Smooth muscle cell (in vitro differentiated cells): ENCODE measurements at regions not wholly inside any gene's neighbourhood (a gene's known extent, or its start where the extent isn't known, plus 50 kb on each side); places are given as distances from the start of the nearest gene placed in this dataset.

Experiments used
- DNase-seq: peaks from one replicate; lab custom pipeline; 2025; ENCODE audit not compliant: unreplicated experiment; lab: John Stamatoyannopoulos, UW
- H2AFZ ChIP-seq: fragments of 200-600 bp; sonication (generic); 2 replicates; pipeline ENCODE4 v1.6.0; 2016; ENCODE audit warnings: antibody characterized with exemption, low read depth, mild to moderate bottlenecking
- H3F3A ChIP-seq: fragments of 200-600 bp; sonication (generic); 2 replicates; pipeline ENCODE4 v1.6.0; 2017; ENCODE audit warnings: antibody characterized with exemption, low read depth
- H3K27ac ChIP-seq: fragments of 200-600 bp; sonication (generic); 2 replicates; pipeline ENCODE4 v1.5.1; 2016; ENCODE audit warnings: low read depth, mild to moderate bottlenecking
- H3K27me3 ChIP-seq: fragments of 200-600 bp; sonication (generic); 2 replicates; pipeline ENCODE4 v1.6.1; 2016; ENCODE audit warnings: low read depth, mild to moderate bottlenecking
- H3K36me3 ChIP-seq: fragments of 200-600 bp; sonication (generic); 2 replicates; pipeline ENCODE4 v1.5.1; 2016; ENCODE audit warnings: low read depth
- H3K4me1 ChIP-seq: fragments of 200-600 bp; sonication (generic); 2 replicates; pipeline ENCODE4 v1.5.1; 2016; ENCODE audit warnings: low read depth
- H3K4me2 ChIP-seq: fragments of 200-600 bp; sonication (generic); 2 replicates; pipeline ENCODE4 v1.6.0; 2016; ENCODE audit warnings: mild to moderate bottlenecking
- H3K4me3 ChIP-seq: fragments of 200-600 bp; sonication (generic); 2 replicates; pipeline ENCODE4 v1.5.1; 2016; ENCODE audit warnings: mild to moderate bottlenecking
- H3K79me2 ChIP-seq: fragments of 200-600 bp; sonication (generic); 2 replicates; pipeline ENCODE4 v1.6.0; 2016; ENCODE audit warnings: low read depth, mild to moderate bottlenecking
- H3K9ac ChIP-seq: fragments of 200-600 bp; sonication (generic); 2 replicates; pipeline ENCODE4 v1.6.0; 2016; ENCODE audit warnings: low read depth
- H3K9me3 ChIP-seq: fragments of 200-600 bp; sonication (generic); replicated peaks from 2 replicates; pipeline ENCODE4 v1.5.1; 2016; ENCODE audit warnings: low read depth
- H4K20me1 ChIP-seq: fragments of 200-600 bp; sonication (generic); 2 replicates; pipeline ENCODE4 v1.6.0; 2016; ENCODE audit warnings: low read depth
- WGBS: methylation state at CpG from one replicate; pipeline ENCODE4 v1.1.7; 2016; ENCODE audit warnings: low lambda C conversion rate; 5-methylcytosine and 5-hydroxymethylcytosine counted together
- TF ChIP-seq, protein P1 (sequence below): fragments of 200-600 bp; sonication (generic); IDR thresholded peaks from 2 replicates; pipeline ENCODE4 v1.5.1; 2017; ENCODE audit warnings: borderline replicate concordance, mild to moderate bottlenecking, antibody characterized with exemption; ENCODE audit not compliant: insufficient read depth, poor library complexity, severe bottlenecking

GRCh38 chr3:164486150-164486549 lies 592.1 kb downstream of the SI start:
- H3K4me3 ChIP-seq, result no peak overlapping the region
- H4K20me1 ChIP-seq, result no peaks in the 10 kb centered on the region

GRCh38 chr3:164479978-164480377 lies 598.3 kb downstream of the SI start:
- no peak for DNase-seq
- Histone ChIP-seq H3K9me3 (no peaks in the 10 kb centered on the region), H2AFZ (no peak overlapping the region), H3K4me3 (no peak overlapping the region), H3K27me3 (no peaks in the 10 kb centered on the region), H3K36me3 (no peaks in the 10 kb centered on the region), H3F3A (no peaks in the 10 kb centered on the region), H3K4me2 (no peak overlapping the region), H3K79me2 (no peaks in the 10 kb centered on the region), H3K4me1 (no peaks in the 10 kb centered on the region), H4K20me1 (no peaks in the 10 kb centered on the region), H3K9ac (no peak overlapping the region), H3K27ac (no peak overlapping the region)
- WGBS, result 55% methylated on average over 1 of the region's 1 CpG
- TF ChIP-seq, protein P1, sequence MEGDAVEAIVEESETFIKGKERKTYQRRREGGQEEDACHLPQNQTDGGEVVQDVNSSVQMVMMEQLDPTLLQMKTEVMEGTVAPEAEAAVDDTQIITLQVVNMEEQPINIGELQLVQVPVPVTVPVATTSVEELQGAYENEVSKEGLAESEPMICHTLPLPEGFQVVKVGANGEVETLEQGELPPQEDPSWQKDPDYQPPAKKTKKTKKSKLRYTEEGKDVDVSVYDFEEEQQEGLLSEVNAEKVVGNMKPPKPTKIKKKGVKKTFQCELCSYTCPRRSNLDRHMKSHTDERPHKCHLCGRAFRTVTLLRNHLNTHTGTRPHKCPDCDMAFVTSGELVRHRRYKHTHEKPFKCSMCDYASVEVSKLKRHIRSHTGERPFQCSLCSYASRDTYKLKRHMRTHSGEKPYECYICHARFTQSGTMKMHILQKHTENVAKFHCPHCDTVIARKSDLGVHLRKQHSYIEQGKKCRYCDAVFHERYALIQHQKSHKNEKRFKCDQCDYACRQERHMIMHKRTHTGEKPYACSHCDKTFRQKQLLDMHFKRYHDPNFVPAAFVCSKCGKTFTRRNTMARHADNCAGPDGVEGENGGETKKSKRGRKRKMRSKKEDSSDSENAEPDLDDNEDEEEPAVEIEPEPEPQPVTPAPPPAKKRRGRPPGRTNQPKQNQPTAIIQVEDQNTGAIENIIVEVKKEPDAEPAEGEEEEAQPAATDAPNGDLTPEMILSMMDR, result no peak

More at GRCh38 chr3:164486150-164486549, 592.1 kb downstream of the SI start:
- no peak overlapping the region for H3K27ac ChIP-seq
- H2AFZ ChIP-seq, result no peak overlapping the region
- no peaks in the 10 kb centered on the region for H3K27me3 ChIP-seq
- no peak overlapping the region for H3K9ac ChIP-seq
- H3F3A ChIP-seq, result no peaks in the 10 kb centered on the region
- no peaks in the 10 kb centered on the region for H3K79me2 ChIP-seq
- H3K4me2 ChIP-seq, result no peak overlapping the region
- TF ChIP-seq, protein P1, result no peak
- 84% methylated on average over 3 of the region's 3 CpGs for WGBS
- H3K36me3 ChIP-seq, result no peaks in the 10 kb centered on the region
- no peaks in the 10 kb centered on the region for H3K9me3 ChIP-seq
- no peak for DNase-seq
- no peaks in the 10 kb centered on the region for H3K4me1 ChIP-seq

GRCh38 chr3:164479406-164479805 lies 598.9 kb downstream of the SI start:
- no peak overlapping the region for H2AFZ ChIP-seq

GRCh38 chr3:164478323-164478722 lies 600.0 kb downstream of the SI start:
- Histone ChIP-seq H3K4me2 (no peak overlapping the region), H3K4me1 (no peaks in the 10 kb centered on the region), H4K20me1 (no peaks in the 10 kb centered on the region), H3K27me3 (no peaks in the 10 kb centered on the region), H3K36me3 (no peaks in the 10 kb centered on the region), H3K9ac (no peak overlapping the region), H3F3A (no peaks in the 10 kb centered on the region), H3K27ac (no peak overlapping the region), H2AFZ (no peak overlapping the region), H3K79me2 (no peaks in the 10 kb centered on the region), H3K4me3 (no peak overlapping the region), H3K9me3 (no peaks in the 10 kb centered on the region)
- 91% methylated on average over 5 of the region's 5 CpGs for WGBS
- TF ChIP-seq, protein P1, result no peak
- DNase-seq, result no peak

More at GRCh38 chr3:164479406-164479805, 598.9 kb downstream of the SI start:
- H3K4me1 ChIP-seq, result no peaks in the 10 kb centered on the region
- 82% methylated on average over 1 of the region's 1 CpG for WGBS
- no peaks in the 10 kb centered on the region for H3K9me3 ChIP-seq
- H3K36me3 ChIP-seq, result no peaks in the 10 kb centered on the region
- no peak overlapping the region for H3K9ac ChIP-seq
- TF ChIP-seq, protein P1, result no peak
- no peak overlapping the region for H3K27ac ChIP-seq
- no peaks in the 10 kb centered on the region for H4K20me1 ChIP-seq
- no peaks in the 10 kb centered on the region for H3K27me3 ChIP-seq
- no peaks in the 10 kb centered on the region for H3K79me2 ChIP-seq
- H3F3A ChIP-seq, result no peaks in the 10 kb centered on the region
- no peak overlapping the region for H3K4me3 ChIP-seq
- no peak overlapping the region for H3K4me2 ChIP-seq
- no peak for DNase-seq
